Endothelial cell of umbilical vein (primary cell): ENCODE measurements at regions not wholly inside any gene's neighbourhood (a gene's known extent, or its start where the extent isn't known, plus 50 kb on each side); places are given as distances from the start of the nearest gene placed in this dataset.
"Not testable (repeated sequence)": the region's sequence is repeated elsewhere in the genome, so short reads cannot be mapped to it uniquely, and the experiment has no call there.

Experiments
- EZH2 ChIP-seq: IDR thresholded peaks from 2 replicates; pipeline ENCODE4 v1.6.1; 2012; ENCODE audit warnings: borderline replicate concordance, low read depth, mild to moderate bottlenecking, moderate library complexity, low read length, inconsistent platforms; ENCODE audit not compliant: severe bottlenecking
- FOS ChIP-seq: IDR thresholded peaks from 2 replicates; pipeline ENCODE4 v1.6.1; 2011; ENCODE audit warnings: mild to moderate bottlenecking, low read length, moderate library complexity, borderline replicate concordance; ENCODE audit not compliant: insufficient read depth
- JUN ChIP-seq: IDR thresholded peaks from 2 replicates; pipeline ENCODE4 v1.6.1; 2011; ENCODE audit warnings: borderline replicate concordance, low read depth; ENCODE audit not compliant: insufficient read length, insufficient read depth
- MYC ChIP-seq: IDR thresholded peaks from one replicate; pipeline ENCODE4 v1.6.1; 2011; ENCODE audit warnings: mild to moderate bottlenecking, low read depth, low read length
- POLR2A ChIP-seq: IDR thresholded peaks from 2 replicates; pipeline ENCODE4 v1.6.1; 2012; ENCODE audit warnings: low read depth, mild to moderate bottlenecking, control low read depth, low read length
- POLR2AphosphoS5 ChIP-seq: IDR thresholded peaks from 2 replicates; pipeline ENCODE4 v1.6.1; 2012; ENCODE audit warnings: low read depth, mild to moderate bottlenecking, control low read depth, low read length, moderate library complexity; ENCODE audit not compliant: insufficient read depth
- TF ChIP-seq, protein P1 (sequence below), 2 donors: IDR thresholded peaks; 1 replicate in 1 of 2; 2 replicates in 1 of 2; pipeline ENCODE4 v1.5.1; 2011; ENCODE audit warnings: low read length in 2 of 2, mild to moderate bottlenecking in 2 of 2, moderate library complexity in 2 of 2, control low read depth in 1 of 2, inconsistent platforms in 1 of 2, low read depth in 1 of 2; ENCODE audit not compliant: insufficient read depth in 1 of 2; ENCODE audit errors: extremely low read depth in 1 of 2
- TF ChIP-seq, protein P2 (sequence below): IDR thresholded peaks from 2 replicates; pipeline ENCODE4 v1.6.1; 2011; ENCODE audit not compliant: insufficient read depth, insufficient read length

DNA sequence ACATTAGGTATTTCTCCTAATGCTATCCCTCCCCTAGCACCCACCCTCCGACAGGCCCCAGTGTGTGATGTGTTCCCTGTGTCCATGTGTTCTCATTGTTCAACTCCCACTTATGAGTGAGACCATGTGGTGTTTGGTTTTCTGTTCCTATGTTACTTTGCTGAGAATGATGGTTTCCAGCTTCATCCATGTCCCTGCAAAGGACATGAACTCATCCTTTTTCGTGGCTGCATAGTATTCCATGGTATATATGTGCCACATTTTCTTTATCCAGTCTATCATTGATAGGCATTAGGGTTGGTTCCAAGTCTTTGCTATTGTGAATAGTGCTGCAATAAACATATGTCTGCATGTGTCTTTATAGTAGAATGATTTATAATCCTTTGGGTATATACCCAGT, 867.5 kb downstream of the TRHDE start:
- not testable (repeated sequence) for TF ChIP-seq POLR2AphosphoS5, EZH2, POLR2A, MYC, JUN, FOS
- TF ChIP-seq, protein P1, sequence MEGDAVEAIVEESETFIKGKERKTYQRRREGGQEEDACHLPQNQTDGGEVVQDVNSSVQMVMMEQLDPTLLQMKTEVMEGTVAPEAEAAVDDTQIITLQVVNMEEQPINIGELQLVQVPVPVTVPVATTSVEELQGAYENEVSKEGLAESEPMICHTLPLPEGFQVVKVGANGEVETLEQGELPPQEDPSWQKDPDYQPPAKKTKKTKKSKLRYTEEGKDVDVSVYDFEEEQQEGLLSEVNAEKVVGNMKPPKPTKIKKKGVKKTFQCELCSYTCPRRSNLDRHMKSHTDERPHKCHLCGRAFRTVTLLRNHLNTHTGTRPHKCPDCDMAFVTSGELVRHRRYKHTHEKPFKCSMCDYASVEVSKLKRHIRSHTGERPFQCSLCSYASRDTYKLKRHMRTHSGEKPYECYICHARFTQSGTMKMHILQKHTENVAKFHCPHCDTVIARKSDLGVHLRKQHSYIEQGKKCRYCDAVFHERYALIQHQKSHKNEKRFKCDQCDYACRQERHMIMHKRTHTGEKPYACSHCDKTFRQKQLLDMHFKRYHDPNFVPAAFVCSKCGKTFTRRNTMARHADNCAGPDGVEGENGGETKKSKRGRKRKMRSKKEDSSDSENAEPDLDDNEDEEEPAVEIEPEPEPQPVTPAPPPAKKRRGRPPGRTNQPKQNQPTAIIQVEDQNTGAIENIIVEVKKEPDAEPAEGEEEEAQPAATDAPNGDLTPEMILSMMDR (IDR thresholded peaks at IDR 0.05; ENCODE audit: extremely low read depth in 1 of 2, insufficient read depth in 1 of 2, low read depth in 1 of 2, low read length in 2 of 2) = not testable (repeated sequence)
- TF ChIP-seq, protein P2, sequence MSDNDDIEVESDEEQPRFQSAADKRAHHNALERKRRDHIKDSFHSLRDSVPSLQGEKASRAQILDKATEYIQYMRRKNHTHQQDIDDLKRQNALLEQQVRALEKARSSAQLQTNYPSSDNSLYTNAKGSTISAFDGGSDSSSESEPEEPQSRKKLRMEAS = not testable (repeated sequence)
